OCI-LY1 (cell line): ENCODE measurements at regions not wholly inside any gene's neighbourhood (a gene's known extent, or its start where the extent isn't known, plus 50 kb on each side); places are given as distances from the start of the nearest gene placed in this dataset.
A peak's percentile ranks its signal among the peaks of the same experiment; 100 is the strongest.

ENCODE experiments used
- H2AFZ ChIP-seq: fragments of 200-600 bp; sonication (generic), shearing (Covaris generic); 2 replicates; pipeline ENCODE4 v1.6.0; 2014; ENCODE audit warnings: antibody characterized with exemption, mild to moderate bottlenecking, low read length
- H3F3A ChIP-seq: fragments of 200-600 bp; sonication (generic), shearing (Covaris generic); 2 replicates; pipeline ENCODE4 v1.6.0; 2014; ENCODE audit warnings: mild to moderate bottlenecking, antibody characterized with exemption, low read length, moderate library complexity; ENCODE audit not compliant: insufficient read depth
- H3K27ac ChIP-seq: fragments of 200-600 bp; sonication (generic); 2 replicates; pipeline ENCODE4 v1.5.1; 2014; ENCODE audit warnings: low read length, mixed run types, mild to moderate bottlenecking, low read depth; ENCODE audit not compliant: poor library complexity, severe bottlenecking
- H3K27me3 ChIP-seq: fragments of 200-600 bp; sonication (generic); 2 replicates; pipeline ENCODE4 v1.6.0; 2014; ENCODE audit warnings: antibody characterized with exemption, mild to moderate bottlenecking, low read length, moderate library complexity; ENCODE audit not compliant: insufficient read depth
- H3K36me3 ChIP-seq: fragments of 200-600 bp; sonication (generic); 2 replicates; pipeline ENCODE4 v1.6.1; 2014; ENCODE audit warnings: mild to moderate bottlenecking, antibody characterized with exemption, low read length, moderate library complexity, mixed read lengths; ENCODE audit not compliant: insufficient read depth
- H3K4me1 ChIP-seq: fragments of 200-600 bp; sonication (generic); 2 replicates; pipeline ENCODE4 v1.5.1; 2014; ENCODE audit warnings: mild to moderate bottlenecking, low read length, moderate library complexity; ENCODE audit not compliant: insufficient read depth, severe bottlenecking
- H3K4me2 ChIP-seq: fragments of 200-600 bp; sonication (generic), shearing (Covaris generic); 2 replicates; pipeline ENCODE4 v1.6.1; 2014; ENCODE audit warnings: low read length
- H3K4me3 ChIP-seq: fragments of 200-600 bp; sonication (generic); 2 replicates; pipeline ENCODE4 v1.5.1; 2014; ENCODE audit warnings: low read length, low read depth, mild to moderate bottlenecking, mixed read lengths; ENCODE audit not compliant: poor library complexity, severe bottlenecking
- H3K79me2 ChIP-seq: fragments of 200-600 bp; shearing (Covaris generic); 2 replicates; pipeline ENCODE4 v1.6.1; 2016; ENCODE audit warnings: mixed run types, low read length, mixed read lengths; ENCODE audit not compliant: insufficient read depth
- H3K9ac ChIP-seq: fragments of 200-600 bp; sonication (generic), shearing (Covaris generic); 2 replicates; pipeline ENCODE4 v1.6.1; 2014; ENCODE audit warnings: mild to moderate bottlenecking, low read length, mixed read lengths
- H3K9me2 ChIP-seq: fragments of 200-600 bp; sonication (generic), shearing (Covaris generic); 2 replicates; pipeline ENCODE4 v1.6.1; 2014; ENCODE audit warnings: low read depth, mild to moderate bottlenecking, low read length, mixed read lengths
- H3K9me3 ChIP-seq: fragments of 200-600 bp; shearing (Covaris generic); 2 replicates; pipeline ENCODE4 v1.6.1; 2014; ENCODE audit warnings: low read length, mixed read lengths
- H4K20me1 ChIP-seq: fragments of 200-600 bp; sonication (generic), shearing (Covaris generic); 2 replicates; pipeline ENCODE4 v1.6.0; 2016; ENCODE audit warnings: mild to moderate bottlenecking, low read length; ENCODE audit not compliant: insufficient read depth
- CTCF ChIP-seq: fragments of 200-600 bp; sonication (generic), shearing (Covaris generic); IDR thresholded peaks from 2 replicates; pipeline ENCODE4 v1.5.1; 2017; ENCODE audit warnings: mild to moderate bottlenecking, antibody characterized with exemption, low read length, moderate library complexity, mixed read lengths
- EZH2 ChIP-seq: fragments of 200-600 bp; sonication (generic), shearing (Covaris generic); IDR thresholded peaks from 2 replicates; pipeline ENCODE4 v1.8.0; 2017; ENCODE audit warnings: borderline replicate concordance, mixed run types, mild to moderate bottlenecking, antibody characterized with exemption, low read length, moderate library complexity, mixed read lengths

DNA sequence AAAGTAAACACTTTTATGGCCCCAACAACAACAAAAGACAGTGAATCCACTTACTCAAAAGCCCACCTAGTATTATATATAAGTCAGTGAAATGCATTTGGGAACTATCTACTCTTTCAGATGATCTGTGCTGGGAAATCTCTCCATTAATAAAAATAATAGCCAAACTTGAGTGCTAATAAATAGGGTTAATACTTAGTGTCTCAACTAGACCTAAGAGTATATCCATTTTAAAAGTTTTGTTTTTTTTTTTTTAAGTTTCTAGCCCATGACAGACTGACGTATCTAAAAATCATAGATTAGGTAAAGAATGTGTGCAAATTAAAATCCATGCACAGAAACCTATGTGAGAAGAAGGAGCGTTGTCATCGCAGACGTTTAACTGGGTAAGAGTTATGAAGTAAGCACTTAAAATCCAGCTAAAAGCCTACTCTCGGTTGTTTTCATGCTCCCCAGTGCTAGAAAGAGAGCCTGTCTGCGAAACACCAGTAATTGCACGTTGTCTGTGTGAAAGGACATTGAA is 83.4 kb upstream of the PELI1 start:
- no peaks in the 10 kb centered on the region for H3K9me2 ChIP-seq
- no peak for TF ChIP-seq EZH2
- TF ChIP-seq CTCF = no peak
- no peaks in the 10 kb centered on the region for H3K9me3 ChIP-seq
- peak overlapping the region; percentile 54 for H3K4me3 ChIP-seq
- H4K20me1 ChIP-seq = no peaks in the 10 kb centered on the region
- H3F3A ChIP-seq = no peaks in the 10 kb centered on the region
- peaks cover 28% of the 10 kb centered on the region for H3K4me1 ChIP-seq
- H3K27me3 ChIP-seq = no peaks in the 10 kb centered on the region
- H2AFZ ChIP-seq = peak overlapping the region; percentile 33
- peak overlapping the region; percentile 68 for H3K27ac ChIP-seq
- no peaks in the 10 kb centered on the region for H3K79me2 ChIP-seq
- peak overlapping the region; percentile 68 for H3K9ac ChIP-seq
- no peaks in the 10 kb centered on the region for H3K36me3 ChIP-seq
- peak overlapping the region; percentile 72 for H3K4me2 ChIP-seq

- no peaks in the 10 kb centered on the region for H3K27me3 ChIP-seq
- H3K79me2 ChIP-seq = no peaks in the 10 kb centered on the region
- TF ChIP-seq EZH2 = no peak
- TF ChIP-seq CTCF = no peak
- H2AFZ ChIP-seq = peak overlapping the region; percentile 33
- H3K9me2 ChIP-seq = no peaks in the 10 kb centered on the region
- peak overlapping the region; percentile 54 for H3K4me3 ChIP-seq
- peak overlapping the region; percentile 68 for H3K9ac ChIP-seq
- no peaks in the 10 kb centered on the region for H3F3A ChIP-seq
- no peaks in the 10 kb centered on the region for H4K20me1 ChIP-seq
- no peaks in the 10 kb centered on the region for H3K9me3 ChIP-seq
- H3K4me2 ChIP-seq = peak overlapping the region; percentile 72
- H3K27ac ChIP-seq = peak overlapping the region; percentile 68
- H3K36me3 ChIP-seq = no peaks in the 10 kb centered on the region
- peaks cover 23% of the 10 kb centered on the region for H3K4me1 ChIP-seq
Measured at GRCh38 chr2:64228126-64228678, 84.0 kb upstream of the PELI1 start.

- H3K9me3 ChIP-seq = no peaks in the 10 kb centered on the region
- no peak for TF ChIP-seq EZH2
- TF ChIP-seq CTCF = no peak
- H3K9ac ChIP-seq = peak overlapping the region; percentile 68
- H3K9me2 ChIP-seq = no peaks in the 10 kb centered on the region
- H3K4me1 ChIP-seq = peaks cover 18% of the 10 kb centered on the region
- peak overlapping the region; percentile 54 for H3K4me3 ChIP-seq
- H3K27me3 ChIP-seq = no peaks in the 10 kb centered on the region
- no peaks in the 10 kb centered on the region for H3K36me3 ChIP-seq
- no peaks in the 10 kb centered on the region for H3K79me2 ChIP-seq
- H3K4me2 ChIP-seq = peak overlapping the region; percentile 72
- peak overlapping the region; percentile 68 for H3K27ac ChIP-seq
- no peak overlapping the region for H2AFZ ChIP-seq
- no peaks in the 10 kb centered on the region for H3F3A ChIP-seq
- H4K20me1 ChIP-seq = no peaks in the 10 kb centered on the region
Measured at GRCh38 chr2:64228918-64229317, 84.7 kb upstream of the PELI1 start.
